SH-SY5Y (cell line): ENCODE measurements at regions not wholly inside any gene's neighbourhood (a gene's known extent, or its start where the extent isn't known, plus 50 kb on each side); places are given as distances from the start of the nearest gene placed in this dataset.

Experiments
- GATA2 ChIP-seq: IDR thresholded peaks from 2 replicates; pipeline ENCODE4 v1.6.1; 2011; ENCODE audit warnings: mild to moderate bottlenecking, low read depth, low read length
- GATA3 ChIP-seq: IDR thresholded peaks from 2 replicates; pipeline ENCODE4 v1.6.1; 2011; ENCODE audit warnings: low read depth, mild to moderate bottlenecking, low read length, moderate library complexity

GRCh38 chr5:39702928-39703327 lies 278.1 kb upstream of the DAB2 start:
- TF ChIP-seq GATA2 (no peak), GATA3 (no peak)
